ENCODE measurements at regions not wholly inside any gene's neighbourhood (a gene's known extent, or its start where the extent isn't known, plus 50 kb on each side); places are given as distances from the start of the nearest gene placed in this dataset.

DNA sequence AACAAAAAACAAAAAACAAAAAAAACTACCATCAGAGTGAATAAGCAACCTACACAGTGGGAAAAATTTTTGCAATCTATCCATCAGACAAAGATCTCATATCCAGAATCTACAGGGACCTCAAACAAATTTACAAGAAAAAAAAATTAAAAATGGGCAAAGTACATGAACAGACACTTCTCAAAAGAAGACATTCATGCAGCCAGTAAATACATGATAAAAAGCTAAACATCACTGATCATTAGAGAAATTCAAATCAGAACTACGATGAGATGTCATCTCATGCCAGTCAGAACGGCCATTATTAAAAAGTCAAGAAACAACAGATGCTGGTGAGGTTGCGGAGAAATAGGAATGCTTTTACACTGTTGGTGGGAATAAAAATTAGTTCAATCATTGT lies 466.5 kb upstream of the ATXN7L3B start:
- Mint-ChIP-seq H3K9me3 (ENCODE audit: low read depth) (peaks cover 32% of the 10 kb centered on the region), H3K27me3 (ENCODE audit: low read depth) (peaks cover 9% of the 10 kb centered on the region), H3K36me3 (ENCODE audit: low read depth) (peaks cover 4% of the 10 kb centered on the region), H3K4me1 (ENCODE audit: low read depth) (no peaks in the 10 kb centered on the region), H3K4me3 (ENCODE audit: unreplicated experiment) (no peak overlapping the region), H3K27ac (ENCODE audit: unreplicated experiment) (no peak overlapping the region)
- no peak for DNase-seq (ENCODE audit: low spot score)
- TF ChIP-seq, protein P1, sequence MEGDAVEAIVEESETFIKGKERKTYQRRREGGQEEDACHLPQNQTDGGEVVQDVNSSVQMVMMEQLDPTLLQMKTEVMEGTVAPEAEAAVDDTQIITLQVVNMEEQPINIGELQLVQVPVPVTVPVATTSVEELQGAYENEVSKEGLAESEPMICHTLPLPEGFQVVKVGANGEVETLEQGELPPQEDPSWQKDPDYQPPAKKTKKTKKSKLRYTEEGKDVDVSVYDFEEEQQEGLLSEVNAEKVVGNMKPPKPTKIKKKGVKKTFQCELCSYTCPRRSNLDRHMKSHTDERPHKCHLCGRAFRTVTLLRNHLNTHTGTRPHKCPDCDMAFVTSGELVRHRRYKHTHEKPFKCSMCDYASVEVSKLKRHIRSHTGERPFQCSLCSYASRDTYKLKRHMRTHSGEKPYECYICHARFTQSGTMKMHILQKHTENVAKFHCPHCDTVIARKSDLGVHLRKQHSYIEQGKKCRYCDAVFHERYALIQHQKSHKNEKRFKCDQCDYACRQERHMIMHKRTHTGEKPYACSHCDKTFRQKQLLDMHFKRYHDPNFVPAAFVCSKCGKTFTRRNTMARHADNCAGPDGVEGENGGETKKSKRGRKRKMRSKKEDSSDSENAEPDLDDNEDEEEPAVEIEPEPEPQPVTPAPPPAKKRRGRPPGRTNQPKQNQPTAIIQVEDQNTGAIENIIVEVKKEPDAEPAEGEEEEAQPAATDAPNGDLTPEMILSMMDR (IDR thresholded peaks at IDR 0.05): no peak

GRCh38 chr12:74076918-74077317 lies 460.7 kb upstream of the ATXN7L3B start:
- H3K27ac Mint-ChIP-seq (ENCODE audit: unreplicated experiment): no peak overlapping the region
- no peaks in the 10 kb centered on the region for H3K36me3 Mint-ChIP-seq (ENCODE audit: low read depth)
- DNase-seq (ENCODE audit: low spot score): no peak
- peaks cover 8% of the 10 kb centered on the region for H3K9me3 Mint-ChIP-seq (ENCODE audit: low read depth)
- TF ChIP-seq, protein P1 (IDR thresholded peaks at IDR 0.05): no peak
- no peaks in the 10 kb centered on the region for H3K4me1 Mint-ChIP-seq (ENCODE audit: low read depth)
- no peak overlapping the region for H3K4me3 Mint-ChIP-seq (ENCODE audit: unreplicated experiment)
- peaks cover 1% of the 10 kb centered on the region for H3K27me3 Mint-ChIP-seq (ENCODE audit: low read depth)

DNA sequence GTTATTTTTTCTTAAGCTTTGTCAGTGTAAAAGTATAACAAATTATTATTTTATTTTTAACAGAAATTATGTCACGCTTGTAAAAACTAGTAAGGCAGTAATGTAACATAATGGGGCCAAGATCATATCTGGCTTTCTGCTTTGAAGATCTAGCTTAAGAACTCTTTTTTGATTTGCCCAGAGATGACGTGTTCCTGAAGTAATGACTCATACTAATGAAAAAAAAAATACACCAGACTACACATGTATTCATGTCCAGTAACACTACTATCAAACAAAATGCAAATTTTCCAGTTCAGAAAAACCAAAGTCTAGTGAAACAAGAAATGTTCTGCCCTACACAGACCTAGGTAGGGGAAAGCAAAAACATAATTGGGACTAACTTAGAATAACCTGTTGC lies 432.2 kb upstream of the ATXN7L3B start:
- Mint-ChIP-seq H3K27me3 (ENCODE audit: low read depth) (no peaks in the 10 kb centered on the region), H3K9me3 (ENCODE audit: low read depth) (no peaks in the 10 kb centered on the region), H3K4me1 (ENCODE audit: low read depth) (no peaks in the 10 kb centered on the region), H3K4me3 (ENCODE audit: unreplicated experiment) (no peak overlapping the region), H3K36me3 (ENCODE audit: low read depth) (no peaks in the 10 kb centered on the region), H3K27ac (ENCODE audit: unreplicated experiment) (no peak overlapping the region)
- DNase-seq (ENCODE audit: low spot score): no peak
- TF ChIP-seq, protein P1 (IDR thresholded peaks at IDR 0.05): no peak

DNA sequence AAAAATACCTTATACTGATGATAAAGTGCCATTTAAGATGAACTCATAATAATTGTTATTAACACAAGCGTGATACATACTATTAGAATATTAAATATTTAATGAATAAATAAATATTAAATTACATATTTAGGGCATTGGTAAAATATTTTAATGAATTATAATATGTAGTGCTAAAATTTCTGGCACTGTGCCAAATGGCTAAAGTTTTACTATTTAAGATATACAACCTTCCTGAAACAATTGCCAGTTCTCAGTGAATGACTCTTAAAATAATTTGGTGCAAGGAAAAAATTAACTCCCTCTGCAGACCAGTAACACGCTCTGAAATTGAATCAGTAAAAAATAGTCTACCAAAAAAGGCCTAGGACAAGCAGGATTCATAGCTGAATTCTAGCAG lies 428.9 kb upstream of the ATXN7L3B start:
- Mint-ChIP-seq H3K36me3 (ENCODE audit: low read depth) (no peaks in the 10 kb centered on the region), H3K9me3 (ENCODE audit: low read depth) (no peaks in the 10 kb centered on the region), H3K27me3 (ENCODE audit: low read depth) (no peaks in the 10 kb centered on the region), H3K27ac (ENCODE audit: unreplicated experiment) (no peak overlapping the region), H3K4me3 (ENCODE audit: unreplicated experiment) (no peak overlapping the region), H3K4me1 (ENCODE audit: low read depth) (no peaks in the 10 kb centered on the region)
- TF ChIP-seq, protein P1 (IDR thresholded peaks at IDR 0.05): no peak
- no peak for DNase-seq (ENCODE audit: low spot score)

DNA sequence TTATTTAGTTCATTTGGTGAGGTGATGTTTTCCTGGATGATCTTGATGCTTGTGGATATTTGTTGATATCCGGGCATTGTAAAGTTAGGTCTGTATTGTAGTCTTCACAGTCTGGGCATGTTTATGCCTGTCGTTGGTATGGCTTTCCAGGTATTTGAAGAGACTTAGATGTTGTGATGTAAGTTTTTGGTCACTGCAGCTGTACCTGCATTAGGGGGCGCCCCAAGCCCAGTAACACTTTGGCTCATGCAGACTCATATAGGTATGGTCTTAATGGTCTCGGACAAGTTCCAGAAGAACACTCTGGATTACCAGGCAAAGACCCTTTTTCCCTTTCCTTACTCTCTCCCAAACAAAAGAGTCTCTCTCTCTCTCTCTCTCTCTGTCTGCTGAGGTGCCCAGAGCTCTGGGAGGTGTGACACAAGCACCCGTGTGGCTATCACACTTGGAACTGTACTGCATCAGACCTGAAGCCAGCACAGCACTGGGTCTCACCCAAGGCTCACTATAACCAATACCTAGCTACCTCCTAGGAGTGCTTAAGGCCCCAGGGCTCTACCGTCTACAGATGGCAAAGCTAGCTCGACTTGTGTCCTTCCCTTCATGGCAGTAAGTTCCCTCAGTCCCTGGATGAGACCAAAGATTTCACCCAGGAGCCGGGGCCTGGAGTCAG lies 425.8 kb upstream of the ATXN7L3B start:
- Mint-ChIP-seq H3K27me3 (ENCODE audit: low read depth) (no peaks in the 10 kb centered on the region), H3K4me1 (ENCODE audit: low read depth) (no peaks in the 10 kb centered on the region), H3K36me3 (ENCODE audit: low read depth) (no peaks in the 10 kb centered on the region), H3K4me3 (ENCODE audit: unreplicated experiment) (no peak overlapping the region), H3K27ac (ENCODE audit: unreplicated experiment) (no peak overlapping the region), H3K9me3 (ENCODE audit: low read depth) (no peaks in the 10 kb centered on the region)
- DNase-seq (ENCODE audit: low spot score): no peak
- TF ChIP-seq, protein P1 (IDR thresholded peaks at IDR 0.05): peak; percentile 58

All from chondrocyte (in vitro differentiated cells).